ENCODE measurements at regions not wholly inside any gene's neighbourhood (a gene's known extent, or its start where the extent isn't known, plus 50 kb on each side); places are given as distances from the start of the nearest gene placed in this dataset.
"Not testable (repeated sequence)": the region's sequence is repeated elsewhere in the genome, so short reads cannot be mapped to it uniquely, and the experiment has no call there.

- DNase-seq (ENCODE audit: low read depth, low spot score) (no peak), ATAC-seq (no peak)
- POLR2A ChIA-PET: no interaction called here
- no peaks in the 10 kb centered on the region for H3K27me3 ChIP-seq (ENCODE audit: control insufficient read depth, insufficient read depth, low read length)
- TF ChIP-seq TCF7L2 (IDR thresholded peaks at IDR 0.05; ENCODE audit: low read depth, low read length) (no peak), REST (IDR thresholded peaks at IDR 0.05; ENCODE audit: insufficient read depth in 1 of 2, low read depth in 2 of 2, low read length in 1 of 2) (no peak), POLR2AphosphoS5 (IDR thresholded peaks at IDR 0.05; ENCODE audit: low read depth, low read length) (no peak), CTCF (IDR thresholded peaks at IDR 0.05) (no peak), SIN3A (IDR thresholded peaks at IDR 0.05; ENCODE audit: borderline replicate concordance, insufficient read depth, low read depth, low read length) (no peak)
- in situ Hi-C loops (cut with HindIII; ENCODE audit: low pct_unique_long_range_greater_than_20kb, low sequenced_read_pairs): no loop called here
- BruUV-seq (replicated peaks): no TSS peak
- H3K36me3 ChIP-seq (ENCODE audit: control insufficient read depth, insufficient read depth, low read length): no peaks in the 10 kb centered on the region
- intact Hi-C loops (cut with micrococcal nuclease; ENCODE audit: unreplicated experiment): no loop called here
- no peak overlapping the region for H3K4me3 ChIP-seq (ENCODE audit: low read depth in 2 of 2, low read length in 2 of 2)
- H3K9me3 ChIP-seq (ENCODE audit: control insufficient read depth, insufficient read depth, low read depth, low read length): no peaks in the 10 kb centered on the region; the same call in 1 of the 2 replicates
- H3K4me1 ChIP-seq (ENCODE audit: control insufficient read depth, insufficient read depth, low read length): no peaks in the 10 kb centered on the region
- H3K27ac ChIP-seq (ENCODE audit: low read length): no peak overlapping the region
- CTCF ChIA-PET: no interaction called here
These were observed 255.9 kb downstream of the C11orf87 start for GRCh38 chr11:109677876-109678275.

GRCh38 chr11:109680127-109680526, 258.1 kb downstream of the C11orf87 start:
- Histone ChIP-seq H3K4me1 (ENCODE audit: control insufficient read depth, insufficient read depth, low read length) (no peaks in the 10 kb centered on the region), H3K4me3 (ENCODE audit: low read depth in 2 of 2, low read length in 2 of 2) (no peak overlapping the region), H3K27me3 (ENCODE audit: control insufficient read depth, insufficient read depth, low read length) (no peaks in the 10 kb centered on the region), H3K36me3 (ENCODE audit: control insufficient read depth, insufficient read depth, low read length) (no peaks in the 10 kb centered on the region), H3K9me3 (ENCODE audit: control insufficient read depth, insufficient read depth, low read depth, low read length) (no peaks in the 10 kb centered on the region), H3K27ac (ENCODE audit: low read length) (no peak overlapping the region)
- TF ChIP-seq TCF7L2 (IDR thresholded peaks at IDR 0.05; ENCODE audit: low read depth, low read length): no peak
- no peak for TF ChIP-seq REST (IDR thresholded peaks at IDR 0.05; ENCODE audit: insufficient read depth in 1 of 2, low read depth in 2 of 2, low read length in 1 of 2)
- no peak for TF ChIP-seq SIN3A (IDR thresholded peaks at IDR 0.05; ENCODE audit: borderline replicate concordance, insufficient read depth, low read depth, low read length)
- no peak for TF ChIP-seq POLR2AphosphoS5 (IDR thresholded peaks at IDR 0.05; ENCODE audit: low read depth, low read length)
- no peak for TF ChIP-seq CTCF (IDR thresholded peaks at IDR 0.05)
- in situ Hi-C loops (cut with HindIII; ENCODE audit: low pct_unique_long_range_greater_than_20kb, low sequenced_read_pairs): no loop called here
- no TSS peak for BruUV-seq (replicated peaks)
- CTCF ChIA-PET: no interaction called here
- intact Hi-C loops (cut with micrococcal nuclease; ENCODE audit: unreplicated experiment): no loop called here
- DNase-seq (ENCODE audit: low read depth, low spot score) (no peak), ATAC-seq (no peak)
- POLR2A ChIA-PET: no interaction called here

GRCh38 chr11:109682788-109683187, 260.8 kb downstream of the C11orf87 start:
- intact Hi-C loops (cut with micrococcal nuclease; ENCODE audit: unreplicated experiment); ATAC-seq; DNase-seq (ENCODE audit: low read depth, low spot score); H3K27me3 ChIP-seq (ENCODE audit: control insufficient read depth, insufficient read depth, low read length); H3K36me3 ChIP-seq (ENCODE audit: control insufficient read depth, insufficient read depth, low read length); POLR2A ChIA-PET; CTCF ChIA-PET; BruUV-seq (replicated peaks); H3K9me3 ChIP-seq (ENCODE audit: control insufficient read depth, insufficient read depth, low read depth, low read length); H3K4me1 ChIP-seq (ENCODE audit: control insufficient read depth, insufficient read depth, low read length); H3K4me3 ChIP-seq (ENCODE audit: low read depth in 2 of 2, low read length in 2 of 2); in situ Hi-C loops (cut with HindIII; ENCODE audit: low pct_unique_long_range_greater_than_20kb, low sequenced_read_pairs); H3K27ac ChIP-seq (ENCODE audit: low read length): not testable (repeated sequence)

Data from Panc1 (cell line).